ENCODE measurements at regions not wholly inside any gene's neighbourhood (a gene's known extent, or its start where the extent isn't known, plus 50 kb on each side); places are given as distances from the start of the nearest gene placed in this dataset.
"Not testable (repeated sequence)": the region's sequence is repeated elsewhere in the genome, so short reads cannot be mapped to it uniquely, and the experiment has no call there.

- no peak for DNase-seq (ENCODE audit: low read depth in 2 of 2)
Measured at GRCh38 chr22:22716136-22716665, 71.8 kb downstream of the GGTLC2 start.

DNA sequence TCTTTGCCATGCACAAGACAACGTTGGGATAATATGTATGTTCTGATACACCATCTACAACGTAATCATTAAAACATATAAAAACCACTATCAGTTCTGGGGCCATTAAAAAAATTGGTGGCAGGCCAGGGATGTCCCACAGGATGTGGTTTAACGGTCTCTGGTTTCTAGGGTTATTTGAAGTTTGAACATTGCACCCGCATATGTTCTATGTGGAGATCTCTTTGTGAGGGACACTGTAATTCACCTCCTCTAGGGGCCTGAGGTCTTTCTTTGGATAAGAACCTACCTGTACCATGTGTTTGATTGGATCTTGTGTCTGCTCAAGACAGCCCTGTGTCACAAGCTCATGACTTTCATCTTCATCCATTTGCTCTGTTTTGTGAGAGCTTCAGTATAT is 73.2 kb downstream of the GGTLC2 start:
- no peak for DNase-seq (ENCODE audit: low read depth in 2 of 2)

DNA sequence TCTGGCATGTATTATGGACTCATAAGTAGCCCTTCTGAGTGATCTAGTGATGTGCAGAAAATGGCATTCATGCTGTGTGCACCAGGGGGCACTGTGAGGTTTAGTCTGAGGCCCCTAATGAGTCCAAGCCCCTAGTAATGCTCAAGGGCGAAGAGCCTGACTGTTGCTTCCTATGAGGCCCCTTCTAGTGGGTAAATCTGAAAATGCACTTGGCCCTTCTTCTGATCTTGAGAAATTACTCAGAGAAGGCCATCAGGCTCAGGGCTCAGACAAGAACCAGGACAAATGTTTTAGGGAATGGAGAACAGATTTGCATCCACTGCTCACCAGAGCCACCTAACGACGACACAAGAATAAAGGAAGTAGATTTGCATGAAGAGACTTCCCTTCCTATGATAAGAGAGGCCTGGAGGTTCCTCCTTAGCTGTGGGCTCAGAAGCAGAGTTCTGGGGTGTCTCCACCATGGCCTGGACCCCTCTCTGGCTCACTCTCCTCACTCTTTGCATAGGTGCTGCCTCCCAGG is 75.8 kb downstream of the GGTLC2 start:
- DNase-seq (ENCODE audit: low read depth in 2 of 2) = peak in 1 of 2 donors; percentile 14

GRCh38 chr22:22720724-22721261 is 76.4 kb downstream of the GGTLC2 start:
- DNase-seq (ENCODE audit: low read depth in 2 of 2) = no peak

DNA sequence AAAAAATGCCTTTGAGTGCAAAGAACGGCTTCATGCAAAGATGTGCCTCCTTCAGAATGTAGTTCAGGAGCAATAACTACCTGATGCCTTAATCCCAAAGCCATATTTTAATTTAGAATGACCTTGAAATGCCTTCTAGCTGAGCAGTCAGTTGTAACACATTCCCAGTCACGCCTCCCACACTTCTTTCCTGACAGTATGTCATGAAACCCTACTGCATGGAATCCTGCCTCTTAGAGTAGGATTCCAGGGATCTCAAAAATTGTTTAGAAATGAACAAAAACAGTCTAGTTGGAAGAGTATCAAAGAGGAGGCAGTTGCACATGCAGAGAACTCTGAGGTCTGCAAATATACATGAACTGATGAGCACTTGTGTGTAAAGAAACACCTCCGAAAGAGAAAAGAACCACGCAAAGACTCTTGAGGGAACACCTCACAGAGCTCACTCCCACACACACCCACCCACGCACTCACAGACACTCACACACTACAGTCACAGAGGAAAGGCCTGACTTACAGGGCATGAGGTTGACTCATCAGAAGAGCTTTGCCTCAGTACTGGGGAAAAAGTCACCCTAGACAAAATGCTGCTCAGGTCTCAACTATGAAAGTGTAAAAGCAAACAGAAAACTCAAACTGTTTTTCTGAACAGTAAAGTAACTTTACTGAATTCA is 77.4 kb downstream of the GGTLC2 start:
- DNase-seq (ENCODE audit: low read depth in 2 of 2) = peak; percentile 46 to 47

- DNase-seq (ENCODE audit: low read depth in 2 of 2) = no peak
Measured at GRCh38 chr22:22728382-22728781, 84.0 kb downstream of the GGTLC2 start.

DNA sequence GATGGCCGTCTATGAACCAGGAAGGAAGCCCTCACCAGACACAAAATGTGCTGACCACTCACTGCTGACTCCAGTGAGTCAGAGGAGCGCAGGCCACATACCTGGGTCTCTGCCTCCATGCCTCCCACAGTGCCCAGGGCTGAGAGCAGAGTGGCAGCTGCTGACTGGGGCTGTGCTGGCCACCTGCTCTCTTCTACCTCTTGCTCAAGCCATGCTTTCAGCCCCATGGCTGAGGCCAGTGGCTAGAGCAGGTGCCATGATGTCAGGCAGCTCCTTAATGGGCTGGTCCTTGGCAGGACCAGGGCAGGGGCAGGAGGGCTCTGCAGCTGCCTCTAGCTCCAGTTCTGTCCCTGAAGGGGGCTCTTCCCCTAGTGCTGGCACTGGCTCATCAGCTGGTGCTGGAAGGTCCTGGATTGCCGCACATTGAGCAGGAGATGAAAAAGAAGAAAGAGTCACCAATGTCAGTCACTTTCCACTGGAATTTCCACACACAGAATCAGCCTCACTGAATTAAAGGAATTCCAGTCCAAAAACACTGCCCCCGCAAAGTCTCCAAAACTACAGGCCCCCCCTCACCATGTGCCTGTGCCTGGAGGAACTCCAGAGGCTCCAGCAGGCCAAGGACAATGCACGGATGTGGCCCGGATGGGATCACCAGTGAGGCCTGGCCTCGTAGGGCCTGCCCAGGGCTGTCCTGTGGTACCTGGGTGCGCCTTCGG is 86.4 kb downstream of the GGTLC2 start:
- DNase-seq (ENCODE audit: low read depth in 2 of 2) = no peak

DNA sequence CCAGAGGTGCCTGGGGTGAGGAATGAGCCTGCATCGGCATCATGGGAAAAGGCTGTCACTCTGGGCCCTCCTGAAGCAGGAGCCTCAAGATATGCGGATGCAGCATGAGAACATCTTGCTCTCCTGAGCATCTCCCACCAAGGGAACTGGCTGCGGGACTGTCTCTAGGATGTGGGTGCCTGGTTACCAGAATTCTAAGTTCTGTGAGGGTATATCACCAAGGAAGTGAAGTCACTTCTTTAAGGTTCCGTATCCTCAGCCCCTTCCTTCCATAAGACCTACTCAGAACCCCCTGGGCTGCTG is 86.9 kb downstream of the GGTLC2 start:
- no peak for DNase-seq (ENCODE audit: low read depth in 2 of 2)

DNA sequence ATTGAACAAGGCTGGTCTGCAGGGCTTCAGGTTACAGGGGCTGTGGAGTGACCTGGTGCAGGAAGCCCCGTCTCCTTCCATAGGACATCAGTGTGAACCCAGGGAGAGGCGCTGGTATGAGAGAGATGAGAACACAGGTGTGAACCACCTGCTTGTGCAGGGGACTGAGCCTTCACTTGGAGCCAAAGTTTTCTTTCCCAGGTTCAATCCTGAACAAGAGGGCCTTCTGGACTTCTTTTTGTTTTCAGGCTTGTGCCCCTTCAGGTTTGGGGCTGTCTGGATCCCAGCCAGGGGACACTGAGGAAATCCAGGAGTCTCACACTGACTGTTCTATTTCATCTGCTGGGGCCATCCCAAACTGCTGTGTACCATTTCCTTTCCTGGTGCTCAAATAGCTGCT is 88.6 kb downstream of the GGTLC2 start:
- not testable (repeated sequence) for DNase-seq (ENCODE audit: low read depth in 2 of 2)

GRCh38 chr22:22733881-22734373 is 89.5 kb downstream of the GGTLC2 start:
- DNase-seq (ENCODE audit: low read depth in 2 of 2) = no peak

- DNase-seq (ENCODE audit: low read depth in 2 of 2) = not testable (repeated sequence)
Measured at GRCh38 chr22:22734395-22735272, 90.2 kb downstream of the GGTLC2 start.

GRCh38 chr22:22735276-22735675 is 90.9 kb downstream of the GGTLC2 start:
- DNase-seq (ENCODE audit: low read depth in 2 of 2) = not testable (repeated sequence)

DNA sequence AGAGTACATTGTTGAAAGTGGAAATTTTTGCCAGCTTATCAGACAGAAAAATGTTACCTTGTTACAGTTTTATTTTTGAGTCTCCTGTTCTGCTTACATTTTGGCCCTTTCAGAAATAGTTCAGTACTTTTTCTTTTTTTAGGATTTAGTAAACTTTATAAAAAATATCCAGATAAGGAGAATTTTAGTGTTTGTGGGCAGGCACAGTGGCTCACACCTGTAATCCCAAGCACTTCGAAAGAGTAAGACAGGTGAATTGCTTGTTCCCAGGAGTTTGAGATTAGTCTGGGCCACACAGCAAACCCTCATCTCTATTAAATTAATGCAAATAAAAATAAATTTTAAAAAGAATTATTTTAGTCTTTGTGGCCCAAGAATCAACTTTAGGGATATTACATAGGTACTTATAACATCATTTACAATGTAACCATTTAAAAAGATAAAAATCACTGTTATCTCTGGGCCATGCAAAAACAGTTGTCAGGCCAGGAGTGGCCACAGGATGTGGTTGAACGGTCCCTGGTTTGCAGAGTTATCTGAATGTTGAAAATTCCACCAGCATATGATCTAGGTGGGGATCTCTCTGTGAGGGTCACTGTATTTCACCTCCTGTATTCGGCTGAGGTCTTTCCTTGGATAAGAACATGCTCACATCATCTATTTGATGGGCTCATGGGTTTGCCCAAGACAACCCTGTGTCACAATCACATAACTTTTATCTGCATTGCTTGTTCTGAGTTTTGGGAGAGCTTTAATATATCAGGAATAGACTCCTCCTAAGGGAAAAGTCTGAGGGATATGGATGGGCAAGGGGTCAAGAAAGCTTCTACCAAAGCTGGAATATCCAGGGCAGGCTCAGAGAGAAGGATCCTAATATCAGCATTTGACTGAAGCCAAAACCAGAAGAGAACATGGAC is 91.5 kb downstream of the GGTLC2 start:
- DNase-seq (ENCODE audit: low read depth in 2 of 2) = no peak

DNA sequence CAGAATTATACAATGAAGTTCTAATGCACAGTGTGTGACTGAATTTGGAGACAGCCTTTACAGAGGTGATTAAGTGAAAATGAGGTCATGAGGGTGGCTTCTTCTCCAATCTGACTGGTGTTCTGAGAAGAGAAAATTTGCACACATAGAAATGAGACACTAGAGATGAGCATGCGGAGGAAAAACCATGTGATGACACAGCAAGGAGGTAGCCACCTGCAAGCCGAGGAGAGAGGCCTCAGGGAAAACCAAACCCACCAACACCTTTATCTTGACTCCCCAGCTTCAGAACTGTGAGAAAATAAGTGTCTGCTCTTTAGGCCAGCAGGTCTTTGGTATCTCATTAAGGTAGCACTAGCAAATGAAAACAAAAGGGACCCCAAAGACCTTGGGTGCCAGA is 93.2 kb downstream of the GGTLC2 start:
- no peak for DNase-seq (ENCODE audit: low read depth in 2 of 2)

- no peak for DNase-seq (ENCODE audit: low read depth in 2 of 2)
Measured at GRCh38 chr22:22738959-22739585, 94.7 kb downstream of the GGTLC2 start.

DNA sequence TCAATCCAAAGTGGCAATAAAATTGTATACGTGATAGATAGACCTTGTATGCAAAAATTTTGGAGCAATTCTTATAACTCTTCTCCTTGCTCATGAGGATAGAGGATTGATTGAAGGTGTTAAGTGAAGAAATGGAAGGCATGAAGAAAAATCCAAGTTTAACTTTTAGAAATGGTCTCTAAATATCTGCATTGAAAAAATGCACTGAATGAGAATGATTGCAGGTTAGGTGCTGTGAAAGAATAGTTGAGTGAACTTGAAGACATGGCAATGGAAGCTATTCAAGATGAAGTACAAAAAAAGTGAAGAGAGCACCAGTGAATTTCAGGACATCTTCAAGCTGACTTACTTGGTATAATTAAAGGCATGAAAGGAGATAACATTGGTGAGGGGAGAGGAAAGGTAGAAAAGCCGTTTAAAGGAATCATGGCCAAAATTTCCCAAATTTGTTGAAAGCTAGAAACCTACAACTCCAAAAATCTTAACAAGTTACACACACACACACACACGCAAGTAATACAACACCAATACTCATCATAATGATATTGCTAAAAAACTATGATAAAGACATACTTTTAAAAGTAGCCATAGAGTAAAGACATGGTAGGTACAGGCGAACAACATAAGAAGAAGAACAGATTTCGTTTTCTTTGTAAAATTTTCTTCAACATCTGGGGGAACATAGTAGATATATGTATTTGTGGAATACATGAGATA is 96.3 kb downstream of the GGTLC2 start:
- DNase-seq (ENCODE audit: low read depth in 2 of 2) = no peak

DNA sequence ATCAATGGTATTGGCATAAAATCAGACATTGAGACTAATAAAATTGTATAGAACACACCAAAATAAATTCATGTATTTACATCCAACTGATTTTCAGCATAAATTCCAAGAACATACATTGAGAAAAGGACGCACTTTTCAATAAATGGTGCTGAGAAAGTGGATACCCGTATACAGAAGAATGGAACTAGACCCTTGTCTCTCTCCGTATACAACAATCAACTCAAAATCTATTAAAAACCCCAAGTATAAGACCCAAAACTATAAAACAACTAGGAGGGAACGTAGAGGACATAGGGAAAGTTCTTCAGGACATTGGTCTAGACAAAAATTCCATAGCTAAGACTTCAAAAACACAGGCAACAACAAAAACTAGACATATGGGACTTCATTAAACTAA is 97.4 kb downstream of the GGTLC2 start:
- no peak for DNase-seq (ENCODE audit: low read depth in 2 of 2)

- DNase-seq (ENCODE audit: low read depth in 2 of 2) = no peak
Measured at GRCh38 chr22:22742641-22743040, 98.2 kb downstream of the GGTLC2 start.

DNA sequence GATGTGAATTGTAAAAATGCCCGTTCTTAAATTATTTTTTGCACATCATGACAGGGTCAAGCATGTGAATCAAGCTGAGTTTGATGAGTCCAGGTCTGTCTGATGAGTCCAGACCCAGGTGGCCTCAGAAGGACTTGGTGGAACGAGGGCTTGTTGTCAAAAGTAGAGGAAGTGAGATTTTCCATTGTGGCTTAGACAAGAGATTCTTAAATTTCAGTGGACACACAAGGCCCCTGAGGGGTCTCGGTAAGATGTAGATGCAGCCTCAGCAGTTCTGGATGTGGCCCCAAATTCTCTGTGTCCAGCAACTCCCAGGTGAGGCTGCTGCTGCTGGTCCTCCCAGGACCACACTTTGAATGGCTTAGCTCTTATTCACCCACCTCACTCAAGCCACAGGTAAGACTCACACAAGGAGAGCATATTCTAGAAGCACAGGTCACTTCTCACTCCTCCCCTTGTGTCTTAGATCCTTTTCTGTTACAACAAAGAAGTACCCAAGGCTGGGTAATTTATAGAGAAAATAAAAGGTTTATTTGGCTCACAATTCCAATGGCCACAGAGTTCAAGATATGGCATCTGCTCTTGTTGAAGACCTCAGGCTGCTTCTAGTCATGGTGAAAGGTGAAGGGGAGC is 98.8 kb downstream of the GGTLC2 start:
- no peak for DNase-seq (ENCODE audit: low read depth in 2 of 2)

Data from activated CD4-positive, alpha-beta T cell treated with anti-CD3 and anti-CD28 coated beads for 24 hours (primary cell).